Omental fat pad (tissue), 3 donors: ENCODE measurements at regions not wholly inside any gene's neighbourhood (a gene's known extent, or its start where the extent isn't known, plus 50 kb on each side); places are given as distances from the start of the nearest gene placed in this dataset.

Source experiments
- ATAC-seq: fragments of 150-250 bp; one replicate; pipeline ENCODE4 v1.9.1; 2016; ENCODE audit warnings: mild to moderate bottlenecking, moderate library complexity; ENCODE audit not compliant: low FRiP score
- DNase-seq: peaks from one replicate; pipeline ENCODE4 v3.0.0-alpha.2; 2019; ENCODE audit warnings: low spot score
- TF ChIP-seq, protein P1 (sequence below), 3 donors: fragments of 450-650 bp; IDR thresholded peaks; one replicate each; pipeline ENCODE4 v1.5.1; 2016 to 2017; ENCODE audit warnings: antibody characterized with exemption in 3 of 3, mild to moderate bottlenecking in 3 of 3, moderate library complexity in 2 of 3

DNA sequence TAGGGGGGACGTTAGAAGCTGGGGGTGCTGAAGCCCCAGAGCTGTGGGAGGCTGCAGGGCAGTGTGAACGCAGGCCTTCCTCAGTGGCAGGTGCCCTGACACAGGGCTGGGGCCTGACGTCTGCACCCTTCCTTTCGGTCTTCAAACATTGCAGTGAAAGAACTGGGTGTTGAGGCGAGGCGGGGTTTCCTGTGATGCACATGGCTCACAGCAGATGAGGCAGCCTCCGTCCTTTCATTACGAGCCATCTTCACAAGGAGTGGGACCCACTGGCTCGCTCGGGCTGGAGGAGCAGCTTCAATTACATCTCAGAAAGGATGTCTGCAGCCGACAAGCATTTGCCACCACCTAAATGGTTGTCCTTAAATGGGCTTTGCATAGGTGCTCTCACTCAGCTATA, 180.3 kb upstream of the SHH start:
- ATAC-seq (no peak), DNase-seq (no peak)

GRCh38 chr7:155992107-155992506, 179.8 kb upstream of the SHH start:
- DNase-seq (no peak), ATAC-seq (no peak)
- TF ChIP-seq, protein P1, sequence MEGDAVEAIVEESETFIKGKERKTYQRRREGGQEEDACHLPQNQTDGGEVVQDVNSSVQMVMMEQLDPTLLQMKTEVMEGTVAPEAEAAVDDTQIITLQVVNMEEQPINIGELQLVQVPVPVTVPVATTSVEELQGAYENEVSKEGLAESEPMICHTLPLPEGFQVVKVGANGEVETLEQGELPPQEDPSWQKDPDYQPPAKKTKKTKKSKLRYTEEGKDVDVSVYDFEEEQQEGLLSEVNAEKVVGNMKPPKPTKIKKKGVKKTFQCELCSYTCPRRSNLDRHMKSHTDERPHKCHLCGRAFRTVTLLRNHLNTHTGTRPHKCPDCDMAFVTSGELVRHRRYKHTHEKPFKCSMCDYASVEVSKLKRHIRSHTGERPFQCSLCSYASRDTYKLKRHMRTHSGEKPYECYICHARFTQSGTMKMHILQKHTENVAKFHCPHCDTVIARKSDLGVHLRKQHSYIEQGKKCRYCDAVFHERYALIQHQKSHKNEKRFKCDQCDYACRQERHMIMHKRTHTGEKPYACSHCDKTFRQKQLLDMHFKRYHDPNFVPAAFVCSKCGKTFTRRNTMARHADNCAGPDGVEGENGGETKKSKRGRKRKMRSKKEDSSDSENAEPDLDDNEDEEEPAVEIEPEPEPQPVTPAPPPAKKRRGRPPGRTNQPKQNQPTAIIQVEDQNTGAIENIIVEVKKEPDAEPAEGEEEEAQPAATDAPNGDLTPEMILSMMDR (IDR thresholded peaks at IDR 0.05): no peak

More for the DNA sequence above, 180.3 kb upstream of the SHH start:
- TF ChIP-seq, protein P1 (IDR thresholded peaks at IDR 0.05): no peak

- ATAC-seq (no peak), DNase-seq (no peak)
- TF ChIP-seq, protein P1 (IDR thresholded peaks at IDR 0.05): no peak
Measured at GRCh38 chr7:155991470-155991869, 179.2 kb upstream of the SHH start.

- TF ChIP-seq, protein P1 (IDR thresholded peaks at IDR 0.05): no peak
- DNase-seq (no peak), ATAC-seq (no peak)
Measured at GRCh38 chr7:155988416-155988815, 176.2 kb upstream of the SHH start.

DNA sequence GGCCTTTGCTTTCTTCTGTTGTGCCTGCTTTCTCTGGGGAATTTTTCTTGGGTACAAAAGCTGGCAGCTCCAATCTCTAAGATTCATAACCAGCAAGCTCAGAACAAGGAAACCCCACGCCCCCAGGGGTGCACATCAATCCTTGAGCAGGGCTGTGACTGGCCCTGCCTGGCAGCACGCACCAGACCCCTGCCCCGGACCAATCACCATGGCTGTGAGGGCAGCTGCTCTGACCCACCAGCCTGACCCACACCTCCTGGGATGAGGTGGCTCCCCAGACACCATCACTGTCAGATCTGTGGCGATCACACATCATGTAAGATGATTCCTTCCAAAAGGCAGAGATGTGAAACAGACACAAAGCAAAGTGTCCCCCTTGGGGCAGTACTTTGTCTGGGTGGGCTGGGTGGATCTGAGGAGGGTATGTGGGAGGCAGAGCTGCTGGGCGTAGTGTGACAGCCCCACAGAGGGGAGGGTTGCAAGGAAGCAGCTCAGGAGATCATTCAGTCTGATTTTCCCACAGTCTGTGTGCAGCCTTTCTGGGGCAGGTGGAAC, 175.5 kb upstream of the SHH start:
- TF ChIP-seq, protein P1 (IDR thresholded peaks at IDR 0.05): no peak
- ATAC-seq: no peak
- DNase-seq: no peak

GRCh38 chr7:155986497-155987160, 174.4 kb upstream of the SHH start:
- no peak for DNase-seq
- TF ChIP-seq, protein P1 (IDR thresholded peaks at IDR 0.05): no peak
- ATAC-seq: no peak
